Tibial nerve (tissue), 4 donors: ENCODE measurements at regions not wholly inside any gene's neighbourhood (a gene's known extent, or its start where the extent isn't known, plus 50 kb on each side); places are given as distances from the start of the nearest gene placed in this dataset.

Experiments
- CTCF ChIP-seq, 5 experiments: fragments of 200-600 bp in 3 of 5; fragments of 450-650 bp in 2 of 5; sonication (generic) in 3 of 5; IDR thresholded peaks; one replicate each; pipeline ENCODE4 v1.5.1; 2016 to 2019; ENCODE audit warnings: antibody characterized with exemption in 5 of 5, mild to moderate bottlenecking in 3 of 5, moderate library complexity in 2 of 5
- EP300 ChIP-seq, 2 donors: sonication (generic); formaldehyde crosslinking; IDR thresholded peaks; one replicate each; pipeline ENCODE4 v1.6.1; 2017; ENCODE audit warnings: antibody characterized with exemption in 2 of 2, mild to moderate bottlenecking in 1 of 2
- POLR2A ChIP-seq, 2 donors: fragments of 450-650 bp; IDR thresholded peaks; one replicate each; pipeline ENCODE4 v1.6.1; 2017; ENCODE audit warnings: antibody characterized with exemption in 2 of 2, mild to moderate bottlenecking in 2 of 2, moderate library complexity in 2 of 2

GRCh38 chr5:83780699-83781350 is 60.2 kb upstream of the HAPLN1 start:
- no peak for TF ChIP-seq EP300 (IDR thresholded peaks at IDR 0.05)
- no peak for TF ChIP-seq CTCF (IDR thresholded peaks at IDR 0.05)
- no peak for TF ChIP-seq POLR2A (IDR thresholded peaks at IDR 0.05)
